GM12878 (cell line): ENCODE measurements at regions not wholly inside any gene's neighbourhood (a gene's known extent, or its start where the extent isn't known, plus 50 kb on each side); places are given as distances from the start of the nearest gene placed in this dataset.

Experiments
- ATAC-seq: fragments of 200-7000 bp; cut with Tn5 transposase; 3 replicates; pipeline ENCODE4 v1.9.1; 2020; ENCODE audit warnings: mild to moderate bottlenecking, moderate library complexity
- BruUV-seq: library from RNA; stranded (reverse); fragments of 400-500 nt; replicated peaks from 2 replicates; lab custom pipeline; 2021; lab: Mats Ljungman, UMichigan
- CTCF ChIA-PET: fragments of 300-600 bp; sonication (Branson Sonifier 250); formaldehyde crosslinking; extraction: SDS; loops from one replicate; lab custom pipeline; 2021; ENCODE audit warnings: inconsistent platforms; lab: Yijun Ruan, JAX
- POLR2A ChIA-PET: fragments of 350-600 bp; formaldehyde crosslinking; extraction: SDS; loops from one replicate; lab custom pipeline; 2021; ENCODE audit warnings: inconsistent platforms; lab: Charles Lee
- RAD21 ChIA-PET: fragments of 300-600 bp; sonication (Branson Sonifier 250); formaldehyde crosslinking; loops from one replicate; lab custom pipeline; 2023; ENCODE audit warnings: antibody characterized with exemption; ENCODE audit not compliant: unreplicated experiment; lab: Charles Lee
- SMC1A ChIA-PET: fragments of 300-600 bp; sonication (Branson Sonifier 250); formaldehyde crosslinking; loops from one replicate; lab custom pipeline; 2023; ENCODE audit not compliant: unreplicated experiment, uncharacterized antibody; lab: Charles Lee
- DNase-seq: peaks from one replicate; pipeline ENCODE4 v3.0.0-alpha.2; 2011; ENCODE audit warnings: low read depth, low spot score
- FAIRE-seq: peaks from 3 replicates; lab custom pipeline; 2011; peaks lifted over from hg19 to GRCh38; lab: Jason Lieb, UNC
- H2AFZ ChIP-seq: 2 replicates; pipeline ENCODE4 v1.6.0; 2011; ENCODE audit warnings: low read depth, low read length, control low read depth; ENCODE audit not compliant: control insufficient read depth
- H3K27ac ChIP-seq: 2 replicates; pipeline ENCODE4 v1.5.1; 2011; ENCODE audit warnings: control low read depth; ENCODE audit not compliant: control insufficient read depth, insufficient read depth
- H3K27me3 ChIP-seq, 2 experiments: replicated peaks in 1 of 2; 2 replicates each; pipeline versions ENCODE4 v1.6.0 to v1.6.1; 2011; ENCODE audit warnings: low read length in 1 of 2; ENCODE audit not compliant: control insufficient read depth in 2 of 2, insufficient read depth in 2 of 2
- H3K36me3 ChIP-seq, 2 experiments: 2 replicates each; pipeline ENCODE4 v1.5.1; 2011; ENCODE audit warnings: low read length in 1 of 2; ENCODE audit not compliant: control insufficient read depth in 2 of 2, insufficient read depth in 2 of 2
- H3K4me1 ChIP-seq: 2 replicates; pipeline ENCODE4 v1.6.1; 2011; ENCODE audit warnings: mild to moderate bottlenecking, low read length, moderate library complexity, mixed read lengths; ENCODE audit not compliant: control insufficient read depth, insufficient read depth
- H3K4me2 ChIP-seq: 2 replicates; pipeline ENCODE4 v1.6.0; 2011; ENCODE audit warnings: control low read depth; ENCODE audit not compliant: control insufficient read depth, insufficient read depth
- H3K4me3 ChIP-seq: fragments of 200-600 bp; sonication (generic); 2 replicates; pipeline ENCODE4 v1.5.1; 2016
- H3K79me2 ChIP-seq: 2 replicates; pipeline ENCODE4 v1.6.0; 2011; ENCODE audit warnings: low read length; ENCODE audit not compliant: control insufficient read depth, insufficient read depth
- H3K9ac ChIP-seq: 2 replicates; pipeline ENCODE4 v1.8.0; 2011; ENCODE audit warnings: low read length, control low read depth, mixed read lengths; ENCODE audit not compliant: control insufficient read depth, insufficient read depth
- H3K9me3 ChIP-seq: replicated peaks from 3 replicates; pipeline ENCODE4 v1.5.1; 2011; ENCODE audit warnings: mild to moderate bottlenecking, low read length; ENCODE audit not compliant: control insufficient read depth, insufficient read depth
- H4K20me1 ChIP-seq: 2 replicates; pipeline ENCODE4 v1.6.0; 2011; ENCODE audit not compliant: control insufficient read depth, insufficient read depth
- ATF3 ChIP-seq: IDR thresholded peaks from 2 replicates; pipeline ENCODE4 v1.6.1; 2011; ENCODE audit warnings: low read depth, mild to moderate bottlenecking, low read length, moderate library complexity, borderline replicate concordance; ENCODE audit errors: extremely low read depth
- CEBPB ChIP-seq, 2 experiments: fragments of 150-350 bp in 1 of 2; IDR thresholded peaks; 2 replicates each; pipeline ENCODE4 v1.6.1; 2012 to 2014; ENCODE audit warnings: low read depth in 2 of 2, low read length in 2 of 2, borderline replicate concordance in 1 of 2, inconsistent platforms in 1 of 2
- PKNOX1 ChIP-seq: fragments of 450-650 bp; IDR thresholded peaks from 2 replicates; pipeline ENCODE4 v1.6.1; 2016; ENCODE audit warnings: mild to moderate bottlenecking
- RFX5 ChIP-seq: IDR thresholded peaks from 2 replicates; pipeline ENCODE4 v1.6.1; 2011; ENCODE audit warnings: low read depth, low read length, improper control_type of control experiment
- SPI1 ChIP-seq: IDR thresholded peaks from 2 replicates; pipeline ENCODE4 v1.6.1; 2011; ENCODE audit warnings: low read depth, mild to moderate bottlenecking, low read length, moderate library complexity, borderline replicate concordance; ENCODE audit not compliant: insufficient read depth
- in situ Hi-C: fragments of 300-500 bp; cut with MboI; formaldehyde crosslinking; loops from 9 replicates; pipeline ENCODE4 v1.14.3; 2018; ENCODE audit warnings: mixed read lengths
- intact Hi-C: fragments of 100-400 bp; cut with micrococcal nuclease; formaldehyde crosslinking; loops from one replicate; pipeline ENCODE4 v1.14.2; 2022; ENCODE audit not compliant: unreplicated experiment

GRCh38 chr14:44265246-44265645 lies 241.8 kb downstream of the FSCB start (continued):
- TF ChIP-seq PKNOX1, result no peak

- FAIRE-seq, result no peak
- ATAC-seq, result no peak
- Histone ChIP-seq H3K4me2 (no peak overlapping the region), H3K4me1 (no peaks in the 10 kb centered on the region), H3K9me3 (no peaks in the 10 kb centered on the region), H3K27ac (no peak overlapping the region), H3K27me3 (no peaks in the 10 kb centered on the region), H2AFZ (no peak overlapping the region), H3K36me3 (no peaks in the 10 kb centered on the region), H4K20me1 (no peaks in the 10 kb centered on the region), H3K4me3 (no peak overlapping the region), H3K9ac (no peak overlapping the region), H3K79me2 (no peaks in the 10 kb centered on the region)
- ChIA-PET CTCF (no interaction called here), POLR2A (no interaction called here), SMC1A (no interaction called here), RAD21 (no interaction called here)
- no TSS peak for BruUV-seq
- TF ChIP-seq SPI1 (no peak), RFX5 (no peak), CEBPB (IDR thresholded peaks at IDR 0.05; ENCODE audit: borderline replicate concordance in 1 of 2, low read depth in 2 of 2, low read length in 2 of 2) (no peak), ATF3 (no peak)
- intact Hi-C loops (no loop called here), in situ Hi-C loops (no loop called here)
- no peak for DNase-seq
Observed at GRCh38 chr14:44215660-44216059, 291.4 kb downstream of the FSCB start.
